ENCODE measurements at regions not wholly inside any gene's neighbourhood (a gene's known extent, or its start where the extent isn't known, plus 50 kb on each side); places are given as distances from the start of the nearest gene placed in this dataset.

DNA sequence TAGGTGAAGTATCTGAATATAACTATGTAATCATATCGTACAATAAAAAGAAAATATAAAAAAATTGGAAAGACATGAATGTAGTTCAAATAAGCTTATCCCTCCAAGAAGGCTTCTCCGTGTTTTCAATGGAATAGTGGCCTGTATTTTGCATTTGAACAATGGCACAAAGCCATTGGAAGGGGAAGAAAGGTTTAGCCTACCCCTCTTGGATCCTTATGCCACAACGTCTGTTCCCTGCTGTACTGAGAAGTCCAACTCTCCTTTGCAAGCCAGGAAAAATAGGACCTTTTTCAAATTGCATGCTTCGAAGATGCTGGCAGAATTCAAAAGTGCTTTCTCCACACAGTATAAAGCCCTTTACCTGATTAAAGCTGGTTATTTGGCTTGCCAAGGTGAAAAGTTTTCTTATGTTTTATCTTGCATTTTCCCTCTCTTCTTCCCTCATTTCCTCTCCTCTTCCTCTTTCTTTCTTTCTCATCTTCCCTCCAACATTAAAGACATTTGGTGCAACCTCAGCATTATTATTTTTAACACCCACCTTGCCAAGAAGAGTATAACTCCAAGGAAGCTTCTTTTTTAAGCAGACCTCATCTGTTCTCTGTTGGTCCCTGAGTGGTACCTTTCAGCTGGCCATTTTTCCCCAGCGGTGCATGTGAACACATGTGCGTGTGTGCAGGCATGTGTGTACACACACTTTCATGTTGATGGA lies 968.6 kb upstream of the RBFOX1 start:
- TF ChIP-seq, protein P1, sequence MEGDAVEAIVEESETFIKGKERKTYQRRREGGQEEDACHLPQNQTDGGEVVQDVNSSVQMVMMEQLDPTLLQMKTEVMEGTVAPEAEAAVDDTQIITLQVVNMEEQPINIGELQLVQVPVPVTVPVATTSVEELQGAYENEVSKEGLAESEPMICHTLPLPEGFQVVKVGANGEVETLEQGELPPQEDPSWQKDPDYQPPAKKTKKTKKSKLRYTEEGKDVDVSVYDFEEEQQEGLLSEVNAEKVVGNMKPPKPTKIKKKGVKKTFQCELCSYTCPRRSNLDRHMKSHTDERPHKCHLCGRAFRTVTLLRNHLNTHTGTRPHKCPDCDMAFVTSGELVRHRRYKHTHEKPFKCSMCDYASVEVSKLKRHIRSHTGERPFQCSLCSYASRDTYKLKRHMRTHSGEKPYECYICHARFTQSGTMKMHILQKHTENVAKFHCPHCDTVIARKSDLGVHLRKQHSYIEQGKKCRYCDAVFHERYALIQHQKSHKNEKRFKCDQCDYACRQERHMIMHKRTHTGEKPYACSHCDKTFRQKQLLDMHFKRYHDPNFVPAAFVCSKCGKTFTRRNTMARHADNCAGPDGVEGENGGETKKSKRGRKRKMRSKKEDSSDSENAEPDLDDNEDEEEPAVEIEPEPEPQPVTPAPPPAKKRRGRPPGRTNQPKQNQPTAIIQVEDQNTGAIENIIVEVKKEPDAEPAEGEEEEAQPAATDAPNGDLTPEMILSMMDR (optimal IDR thresholded peaks at IDR 0.05 in 1 of 3, IDR thresholded peaks at IDR 0.05 in 1 of 3, conservative IDR thresholded peaks at IDR 0.05 in 1 of 3; ENCODE audit: extremely low read depth in 1 of 3, insufficient read depth in 2 of 3, low read length in 3 of 3): no peak
- no peak for TF ChIP-seq EZH2 (IDR thresholded peaks at IDR 0.05; ENCODE audit: low read length)

Data from keratinocyte (primary cell).